IMR-90 (cell line): ENCODE measurements at regions not wholly inside any gene's neighbourhood (a gene's known extent, or its start where the extent isn't known, plus 50 kb on each side); places are given as distances from the start of the nearest gene placed in this dataset.

ENCODE experiments used
- ATAC-seq: fragments of 200-7000 bp; cut with Tn5 transposase; 2 replicates; pipeline ENCODE4 v1.9.1; 2020; ENCODE audit warnings: low read depth, mild to moderate bottlenecking, moderate library complexity
- BruUV-seq: library from RNA; stranded (reverse); fragments of 400-500 nt; replicated peaks from 2 replicates; lab custom pipeline; 2021; lab: Mats Ljungman, UMichigan
- CTCF ChIA-PET: fragments of 300-600 bp; formaldehyde crosslinking; extraction: SDS; loops from one replicate; lab custom pipeline; 2021; ENCODE audit warnings: antibody characterized with exemption; lab: Yijun Ruan, JAX
- POLR2A ChIA-PET: fragments of 300-600 bp; sonication (Branson Sonifier 250); formaldehyde crosslinking; loops from one replicate; lab custom pipeline; 2022; ENCODE audit warnings: antibody characterized with exemption; ENCODE audit not compliant: unreplicated experiment; lab: Charles Lee
- DNase-seq: peaks from one replicate; pipeline ENCODE4 v3.0.0; 2013
- H2AFZ ChIP-seq: replicated peaks from 2 replicates; pipeline ENCODE3; 2013; ENCODE audit warnings: low read length, mild to moderate bottlenecking; ENCODE audit not compliant: poor library complexity
- H2AK5ac ChIP-seq: 2 replicates; pipeline ENCODE4 v1.6.1; 2013; ENCODE audit warnings: low read depth, low read length, inconsistent platforms
- H2AK9ac ChIP-seq: replicated peaks from 2 replicates; pipeline ENCODE3; 2013; ENCODE audit warnings: mild to moderate bottlenecking, low read depth, low read length, moderate library complexity; ENCODE audit not compliant: poor library complexity
- H2BK120ac ChIP-seq: 2 replicates; pipeline ENCODE4 v1.6.1; 2013; ENCODE audit warnings: low read depth, low read length, inconsistent platforms
- H2BK15ac ChIP-seq: 3 replicates; pipeline ENCODE4 v1.6.1; 2013; ENCODE audit warnings: low read depth, low read length, inconsistent platforms
- H2BK20ac ChIP-seq: 2 replicates; pipeline ENCODE4 v1.6.1; 2013; ENCODE audit warnings: low read depth, mild to moderate bottlenecking, inconsistent platforms, low read length, moderate library complexity
- H2BK5ac ChIP-seq: 2 replicates; pipeline ENCODE4 v1.6.1; 2013; ENCODE audit warnings: mild to moderate bottlenecking, low read depth, low read length, inconsistent platforms; ENCODE audit not compliant: poor library complexity, severe bottlenecking
- H3K14ac ChIP-seq: replicated peaks from 2 replicates; pipeline ENCODE4 v1.6.1; 2013; ENCODE audit warnings: low read depth, low read length, inconsistent platforms
- H3K18ac ChIP-seq: 2 replicates; pipeline ENCODE4 v1.6.1; 2013; ENCODE audit warnings: low read depth, low read length, control low read depth
- H3K23ac ChIP-seq: 2 replicates; pipeline ENCODE4 v1.6.1; 2013; ENCODE audit warnings: low read depth, low read length, inconsistent platforms
- H3K27ac ChIP-seq: 2 replicates; pipeline ENCODE4 v1.5.1; 2013; ENCODE audit warnings: mild to moderate bottlenecking, control low read depth, low read length; ENCODE audit not compliant: insufficient read depth
- H3K27me3 ChIP-seq: 2 replicates; pipeline ENCODE4 v1.6.1; 2013; ENCODE audit warnings: low read length; ENCODE audit not compliant: control insufficient read depth, insufficient read depth
- H3K36me3 ChIP-seq: 2 replicates; pipeline ENCODE4 v1.6.1; 2013; ENCODE audit warnings: low read length, mixed read lengths; ENCODE audit not compliant: control insufficient read depth, insufficient read depth
- H3K4ac ChIP-seq: 2 replicates; pipeline ENCODE4 v1.6.1; 2013; ENCODE audit warnings: low read depth, low read length, inconsistent platforms
- H3K4me1 ChIP-seq: 2 replicates; pipeline ENCODE4 v1.6.1; 2013; ENCODE audit warnings: low read length, mixed read lengths; ENCODE audit not compliant: control insufficient read depth, insufficient read depth
- H3K4me2 ChIP-seq: 2 replicates; pipeline ENCODE4 v1.6.1; 2013; ENCODE audit warnings: low read depth, mild to moderate bottlenecking, control low read depth, low read length, moderate library complexity
- H3K4me3 ChIP-seq: 2 replicates; pipeline ENCODE4 v1.5.1; 2013; ENCODE audit warnings: low read depth, mild to moderate bottlenecking, control low read depth, low read length, moderate library complexity; ENCODE audit not compliant: insufficient read depth
- H3K56ac ChIP-seq: 2 replicates; pipeline ENCODE4 v1.6.1; 2013; ENCODE audit warnings: low read length, inconsistent platforms; ENCODE audit not compliant: insufficient read depth; ENCODE audit errors: extremely low read depth
- H3K79me1 ChIP-seq, 2 experiments: 2 replicates each; pipeline ENCODE4 v1.6.1; 2013; ENCODE audit warnings: low read length in 2 of 2, inconsistent platforms in 1 of 2, low read depth in 1 of 2
- H3K9ac ChIP-seq: 2 replicates; pipeline ENCODE4 v1.6.1; 2013; ENCODE audit warnings: low read depth, low read length, control low read depth
- H3K9me1 ChIP-seq: 2 replicates; pipeline ENCODE4 v1.6.1; 2013; ENCODE audit warnings: low read length, inconsistent platforms; ENCODE audit not compliant: insufficient read depth
- H3K9me3 ChIP-seq: 2 replicates; pipeline ENCODE4 v1.6.1; 2013; ENCODE audit warnings: low read length; ENCODE audit not compliant: control insufficient read depth, insufficient read depth
- H4K20me1 ChIP-seq: 2 replicates; pipeline ENCODE4 v1.6.1; 2013; ENCODE audit warnings: low read length, inconsistent platforms; ENCODE audit not compliant: insufficient read depth
- H4K5ac ChIP-seq: 2 replicates; pipeline ENCODE4 v1.6.1; 2013; ENCODE audit warnings: mild to moderate bottlenecking, low read depth, low read length, control low read depth
- H4K8ac ChIP-seq, 2 experiments: 2 replicates each; pipeline ENCODE4 v1.6.1; 2013; ENCODE audit warnings: low read depth in 2 of 2, low read length in 2 of 2, control low read depth in 1 of 2, inconsistent platforms in 1 of 2
- H4K91ac ChIP-seq: 2 replicates; pipeline ENCODE4 v1.6.1; 2013; ENCODE audit warnings: low read depth, low read length, inconsistent platforms; ENCODE audit not compliant: insufficient read depth
- USF2 ChIP-seq: fragments of 150-350 bp; IDR thresholded peaks from 2 replicates; pipeline ENCODE4 v1.6.1; 2017; ENCODE audit warnings: mild to moderate bottlenecking, antibody characterized with exemption, low read length, low read depth
- WGBS, 2 experiments: methylation state at CpG; one replicate each; pipeline versions ENCODE4 v1.1.5 to v1.1.7; 2013; ENCODE audit warnings: missing lambda C conversion rate in 2 of 2; ENCODE audit not compliant: insufficient read length in 1 of 2; ENCODE audit errors: extremely low coverage in 2 of 2; 5-methylcytosine and 5-hydroxymethylcytosine counted together
- dilution Hi-C: fragments of 300-500 bp; cut with HindIII; formaldehyde crosslinking; loops from one replicate; pipeline ENCODE4 v1.14.3; 2018; ENCODE audit warnings: low sequenced_read_pairs; ENCODE audit not compliant: unreplicated experiment
- in situ Hi-C: fragments of 300-500 bp; cut with MboI; formaldehyde crosslinking; loops from 3 replicates; pipeline ENCODE4 v1.14.3; 2019; ENCODE audit warnings: low sequenced_read_pairs, inconsistent platforms, mixed read lengths
- intact Hi-C: fragments of 100-400 bp; cut with micrococcal nuclease; formaldehyde crosslinking; loops from 2 replicates; pipeline ENCODE4 v1.10.0; 2022

- H3K14ac ChIP-seq, result no peak overlapping the region
- WGBS, 2 experiments, result no CpG with 5 or more reads among the region's 7 CpGs
- no peak overlapping the region for H3K4ac ChIP-seq
- dilution Hi-C loops, result no loop called here
- no peak overlapping the region for H3K4me3 ChIP-seq
- no peak overlapping the region for H3K56ac ChIP-seq
- no peaks in the 10 kb centered on the region for H4K20me1 ChIP-seq
- no peak overlapping the region for H2AFZ ChIP-seq
- H2BK5ac ChIP-seq, result no peak overlapping the region
- H4K91ac ChIP-seq, result no peak overlapping the region
- H3K9ac ChIP-seq, result no peak overlapping the region
- H2BK15ac ChIP-seq, result no peak overlapping the region
- H2AK9ac ChIP-seq, result no peak overlapping the region
- H3K4me1 ChIP-seq, result no peaks in the 10 kb centered on the region
- H4K8ac ChIP-seq, result no peak overlapping the region
- no peak overlapping the region for H2AK5ac ChIP-seq
- no peak overlapping the region for H2BK120ac ChIP-seq
- no TSS peak for BruUV-seq
- no peak overlapping the region for H3K23ac ChIP-seq
- no peaks in the 10 kb centered on the region for H3K9me3 ChIP-seq
- H2BK20ac ChIP-seq, result no peak overlapping the region
- no peaks in the 10 kb centered on the region for H3K9me1 ChIP-seq
- no peaks in the 10 kb centered on the region for H3K27me3 ChIP-seq
- H3K36me3 ChIP-seq, result no peaks in the 10 kb centered on the region
- in situ Hi-C loops, result no loop called here
- TF ChIP-seq USF2, result no peak
- POLR2A ChIA-PET, result no interaction called here
- no peaks in the 10 kb centered on the region for H3K79me1 ChIP-seq
- no peak overlapping the region for H4K5ac ChIP-seq
- CTCF ChIA-PET, result no interaction called here
- no peak overlapping the region for H3K4me2 ChIP-seq
- H3K27ac ChIP-seq, result no peak overlapping the region
- intact Hi-C loops, result no loop called here
- DNase-seq, result no peak
- ATAC-seq, result no peak
- H3K18ac ChIP-seq, result no peak overlapping the region
Observed at GRCh38 chr3:622314-622713, 425.8 kb downstream of the CHL1 start.
